NB4 (cell line): ENCODE measurements at regions not wholly inside any gene's neighbourhood (a gene's known extent, or its start where the extent isn't known, plus 50 kb on each side); places are given as distances from the start of the nearest gene placed in this dataset.

Experiments
- MAX ChIP-seq: IDR thresholded peaks from 2 replicates; pipeline ENCODE4 v1.6.1; 2011; ENCODE audit warnings: low read depth, low read length
- MYC ChIP-seq: IDR thresholded peaks from 2 replicates; pipeline ENCODE4 v1.6.1; 2011; ENCODE audit warnings: low read depth, low read length
- TF ChIP-seq, protein P1 (sequence below): IDR thresholded peaks from one replicate; pipeline ENCODE4 v1.5.1; 2012; ENCODE audit warnings: low read depth, low read length

DNA sequence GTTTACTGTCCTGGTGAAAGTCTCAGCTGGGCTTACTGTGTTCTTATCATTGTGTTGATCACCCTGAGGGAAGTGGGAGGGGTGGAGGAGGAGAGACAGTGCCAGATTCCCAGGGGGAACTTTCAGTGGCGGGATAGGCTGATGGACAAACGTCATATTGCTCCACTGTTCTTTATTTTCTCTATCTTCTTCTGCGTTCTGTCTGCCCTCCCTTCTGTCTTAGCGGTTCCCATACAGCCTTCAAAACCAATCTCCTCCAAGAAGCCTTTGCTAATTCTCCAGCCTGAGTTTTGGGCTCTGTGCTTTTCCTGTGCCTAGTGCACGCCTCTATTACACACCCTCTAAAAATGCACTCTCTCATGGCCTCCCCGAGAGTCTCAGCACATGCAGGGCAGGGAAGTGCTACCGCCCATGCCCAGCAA, 448.7 kb upstream of the FAT1 start:
- no peak for TF ChIP-seq MYC
- TF ChIP-seq MAX: no peak
- TF ChIP-seq, protein P1, sequence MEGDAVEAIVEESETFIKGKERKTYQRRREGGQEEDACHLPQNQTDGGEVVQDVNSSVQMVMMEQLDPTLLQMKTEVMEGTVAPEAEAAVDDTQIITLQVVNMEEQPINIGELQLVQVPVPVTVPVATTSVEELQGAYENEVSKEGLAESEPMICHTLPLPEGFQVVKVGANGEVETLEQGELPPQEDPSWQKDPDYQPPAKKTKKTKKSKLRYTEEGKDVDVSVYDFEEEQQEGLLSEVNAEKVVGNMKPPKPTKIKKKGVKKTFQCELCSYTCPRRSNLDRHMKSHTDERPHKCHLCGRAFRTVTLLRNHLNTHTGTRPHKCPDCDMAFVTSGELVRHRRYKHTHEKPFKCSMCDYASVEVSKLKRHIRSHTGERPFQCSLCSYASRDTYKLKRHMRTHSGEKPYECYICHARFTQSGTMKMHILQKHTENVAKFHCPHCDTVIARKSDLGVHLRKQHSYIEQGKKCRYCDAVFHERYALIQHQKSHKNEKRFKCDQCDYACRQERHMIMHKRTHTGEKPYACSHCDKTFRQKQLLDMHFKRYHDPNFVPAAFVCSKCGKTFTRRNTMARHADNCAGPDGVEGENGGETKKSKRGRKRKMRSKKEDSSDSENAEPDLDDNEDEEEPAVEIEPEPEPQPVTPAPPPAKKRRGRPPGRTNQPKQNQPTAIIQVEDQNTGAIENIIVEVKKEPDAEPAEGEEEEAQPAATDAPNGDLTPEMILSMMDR: no peak
